Germinal center (tissue), 1 donor: ENCODE measurements at regions not wholly inside any gene's neighbourhood (a gene's known extent, or its start where the extent isn't known, plus 50 kb on each side); places are given as distances from the start of the nearest gene placed in this dataset.

ENCODE experiments used
- DNase-seq: peaks from one replicate; pipeline ENCODE4 v3.0.0; 2012; ENCODE audit warnings: mixed read lengths, low spot score

GRCh38 chr12:102535306-102535705 is 54.9 kb upstream of the IGF1 start:
- no peak for DNase-seq

- no peak for DNase-seq
These were observed 54.5 kb upstream of the IGF1 start for GRCh38 chr12:102534899-102535298.

- DNase-seq = no peak
These were observed 53.3 kb upstream of the IGF1 start for GRCh38 chr12:102533483-102534215.
